22Rv1 (cell line): ENCODE measurements at regions not wholly inside any gene's neighbourhood (a gene's known extent, or its start where the extent isn't known, plus 50 kb on each side); places are given as distances from the start of the nearest gene placed in this dataset.

Experiments used
- H3K27ac ChIP-seq: fragments of 450-650 bp; 2 replicates; pipeline ENCODE4 v1.5.1; 2017
- CTCF ChIP-seq: fragments of 450-650 bp; IDR thresholded peaks from 2 replicates; pipeline ENCODE4 v1.5.1; 2017; ENCODE audit warnings: mild to moderate bottlenecking
- ZFX ChIP-seq: fragments of 450-650 bp; IDR thresholded peaks from 2 replicates; pipeline ENCODE4 v1.6.1; 2017; ENCODE audit warnings: antibody characterized with exemption, borderline replicate concordance

GRCh38 chr13:105089858-105090643 is 1445.4 kb downstream of the EFNB2 start:
- no peak overlapping the region for H3K27ac ChIP-seq
- TF ChIP-seq ZFX (no peak), CTCF (no peak)

DNA sequence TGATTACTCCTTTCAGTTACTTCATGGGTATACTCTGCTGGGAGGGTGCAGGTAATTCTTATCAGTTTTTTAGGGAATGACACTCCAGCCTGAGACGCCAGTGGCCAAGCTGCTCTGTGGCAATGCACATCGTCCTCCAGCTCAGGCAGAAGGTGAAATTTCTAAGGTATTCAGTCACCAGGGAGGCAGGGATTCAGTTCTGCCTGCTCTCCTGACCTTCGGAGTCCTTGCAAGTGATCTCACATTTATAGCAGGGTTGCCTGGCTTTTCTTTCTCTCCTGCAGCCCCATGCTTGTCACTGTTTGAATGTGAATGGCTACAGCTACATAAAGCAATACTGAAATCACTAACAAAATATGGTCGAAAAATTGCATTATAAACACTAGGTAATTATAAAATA is 1447.5 kb downstream of the EFNB2 start:
- no peak for TF ChIP-seq CTCF
- no peak for TF ChIP-seq ZFX
- no peak overlapping the region for H3K27ac ChIP-seq

DNA sequence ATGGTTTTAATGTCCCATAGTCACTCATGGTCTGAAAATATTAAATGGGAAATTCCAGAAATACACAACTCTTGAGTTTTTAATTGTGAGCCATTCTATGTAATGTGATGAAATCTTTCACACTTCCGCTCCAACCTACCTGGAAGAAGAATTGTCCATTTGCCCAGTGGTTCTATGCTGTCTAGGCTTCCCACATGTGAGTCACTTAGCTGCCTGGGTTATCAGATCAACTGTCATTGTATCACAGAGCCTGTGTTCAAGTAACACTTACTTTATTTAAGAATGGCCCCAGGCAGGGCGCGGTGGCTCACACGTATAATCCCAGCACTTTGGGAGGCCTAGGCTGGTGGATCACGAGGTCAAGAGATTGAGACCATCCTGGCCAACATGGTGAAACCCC is 1450.5 kb downstream of the EFNB2 start:
- TF ChIP-seq ZFX (no peak), CTCF (no peak)
- H3K27ac ChIP-seq: no peak overlapping the region

- TF ChIP-seq ZFX (no peak), CTCF (no peak)
- no peak overlapping the region for H3K27ac ChIP-seq
These were observed 1451.5 kb downstream of the EFNB2 start for GRCh38 chr13:105083992-105084391.

GRCh38 chr13:105074755-105075154 is 1460.7 kb downstream of the EFNB2 start:
- TF ChIP-seq CTCF (no peak), ZFX (no peak)
- H3K27ac ChIP-seq: no peak overlapping the region

- no peak overlapping the region for H3K27ac ChIP-seq
- TF ChIP-seq ZFX (no peak), CTCF (no peak)
These were observed 1462.4 kb downstream of the EFNB2 start for GRCh38 chr13:105073041-105073440.

DNA sequence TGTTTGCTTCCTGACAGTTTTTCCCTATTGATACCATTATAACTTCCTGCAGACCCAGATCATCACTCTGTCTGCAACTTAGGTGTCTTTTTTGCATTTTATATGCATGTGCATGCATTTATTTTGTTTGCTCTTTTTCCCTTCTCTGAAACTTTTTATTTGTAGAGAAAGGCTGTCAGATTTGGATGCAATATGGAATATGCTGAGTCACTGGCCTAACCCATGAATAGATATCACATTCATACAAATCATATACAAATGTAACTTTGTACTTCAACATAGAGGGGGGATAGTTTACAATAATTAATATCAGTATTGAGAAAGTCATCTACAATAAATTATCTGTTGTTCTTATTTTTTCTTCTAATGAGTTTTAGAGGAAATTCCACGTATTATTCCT is 1465.0 kb downstream of the EFNB2 start:
- no peak for TF ChIP-seq ZFX
- no peak for TF ChIP-seq CTCF
- no peak overlapping the region for H3K27ac ChIP-seq
